CD4-positive, alpha-beta T cell treated with Interleukin-15 for 4 hours (primary cell): ENCODE measurements at regions not wholly inside any gene's neighbourhood (a gene's known extent, or its start where the extent isn't known, plus 50 kb on each side); places are given as distances from the start of the nearest gene placed in this dataset.
"Not testable (repeated sequence)": the region's sequence is repeated elsewhere in the genome, so short reads cannot be mapped to it uniquely, and the experiment has no call there.

ENCODE experiments used
- DNase-seq: peaks from one replicate; pipeline ENCODE4 v3.0.0-alpha.2; 2020; ENCODE audit warnings: low spot score

- DNase-seq: no peak
Measured at GRCh38 chr2:240254337-240255164, 114.1 kb upstream of the OTOS start.

DNA sequence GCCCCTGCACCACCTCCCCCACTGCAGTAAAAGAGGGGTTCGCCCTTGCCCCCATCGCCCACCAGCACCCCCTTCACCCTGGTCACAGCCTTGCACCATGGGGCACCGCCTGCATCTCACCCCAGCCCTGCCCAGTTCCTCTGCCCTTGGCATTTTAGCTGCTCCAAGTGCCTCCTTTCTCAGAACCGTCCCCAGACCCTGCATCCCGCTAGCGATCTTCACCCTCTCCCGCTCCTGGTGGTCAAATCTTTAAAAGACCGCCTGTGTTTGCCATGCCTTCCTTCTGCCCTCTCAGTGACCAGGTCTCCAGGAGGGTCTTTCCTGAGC is 114.7 kb upstream of the OTOS start:
- DNase-seq: no peak

- no peak for DNase-seq
Measured at GRCh38 chr2:240255811-240256703, 115.6 kb upstream of the OTOS start.

GRCh38 chr2:240256704-240257637 is 116.5 kb upstream of the OTOS start:
- no peak for DNase-seq

DNA sequence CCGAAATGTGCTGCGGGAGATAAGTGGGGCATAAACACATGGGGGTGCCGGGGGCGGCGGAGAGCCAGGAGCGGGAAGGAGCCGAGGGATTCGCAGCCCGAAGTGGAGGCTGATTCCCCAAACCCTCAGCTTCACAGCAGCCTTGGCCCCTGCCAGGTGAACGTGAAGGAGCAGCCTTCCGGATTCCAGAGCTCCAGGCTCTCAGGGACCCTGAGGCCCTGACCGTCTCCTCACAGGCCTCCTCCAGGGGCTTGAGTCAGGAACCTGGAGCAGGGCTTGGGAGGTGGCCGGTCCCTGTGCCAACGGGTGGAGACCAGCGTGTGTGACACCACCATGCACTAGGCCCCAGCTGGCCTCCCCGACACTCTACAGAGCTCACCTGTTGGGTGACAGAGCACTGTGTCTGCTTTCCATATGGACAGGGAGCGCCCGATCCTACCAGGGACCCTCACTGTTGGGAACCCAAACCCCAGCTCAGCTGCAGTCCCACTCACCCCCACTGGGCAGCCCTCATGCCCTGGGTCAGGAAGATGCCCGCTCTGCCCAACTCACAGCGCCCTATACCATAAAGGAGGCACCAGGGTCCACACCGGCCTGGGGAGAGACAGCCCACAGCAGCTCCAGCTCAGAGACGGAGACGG is 117.6 kb upstream of the OTOS start:
- DNase-seq: no peak

- no peak for DNase-seq
Measured at GRCh38 chr2:240258685-240259084, 118.2 kb upstream of the OTOS start.

- DNase-seq: no peak
Measured at GRCh38 chr2:240259201-240259923, 118.9 kb upstream of the OTOS start.

DNA sequence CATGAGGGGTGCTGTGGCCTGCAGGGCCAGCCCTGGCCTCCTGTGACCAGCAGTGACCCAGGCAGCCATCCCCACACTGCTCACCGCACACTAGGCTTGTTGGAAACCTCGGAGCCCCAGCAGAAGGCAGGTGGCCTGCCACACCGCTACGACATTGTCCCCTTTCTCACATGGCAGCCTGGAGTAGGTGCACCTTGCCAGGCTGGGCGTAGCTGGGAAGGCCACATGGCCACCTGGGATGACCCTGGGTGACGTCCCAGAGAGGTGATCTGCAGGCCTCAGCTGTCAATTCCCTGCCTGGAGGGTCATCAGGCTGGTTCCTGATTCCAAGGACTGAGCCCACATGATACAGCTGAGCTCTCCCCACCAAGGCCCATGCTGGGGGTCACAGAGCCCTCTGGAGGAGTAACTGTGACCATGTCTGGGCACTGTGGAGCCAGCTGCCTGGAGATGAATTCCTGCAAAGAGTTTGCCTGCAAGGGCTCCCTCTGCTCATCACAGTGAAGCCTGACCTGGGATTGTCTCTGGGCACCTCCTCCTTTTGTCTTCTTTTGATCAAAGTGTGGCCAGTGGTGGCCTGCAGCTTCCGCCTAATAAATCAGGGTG is 119.6 kb upstream of the OTOS start:
- DNase-seq: no peak

- DNase-seq: no peak
Measured at GRCh38 chr2:240260664-240261063, 120.2 kb upstream of the OTOS start.

DNA sequence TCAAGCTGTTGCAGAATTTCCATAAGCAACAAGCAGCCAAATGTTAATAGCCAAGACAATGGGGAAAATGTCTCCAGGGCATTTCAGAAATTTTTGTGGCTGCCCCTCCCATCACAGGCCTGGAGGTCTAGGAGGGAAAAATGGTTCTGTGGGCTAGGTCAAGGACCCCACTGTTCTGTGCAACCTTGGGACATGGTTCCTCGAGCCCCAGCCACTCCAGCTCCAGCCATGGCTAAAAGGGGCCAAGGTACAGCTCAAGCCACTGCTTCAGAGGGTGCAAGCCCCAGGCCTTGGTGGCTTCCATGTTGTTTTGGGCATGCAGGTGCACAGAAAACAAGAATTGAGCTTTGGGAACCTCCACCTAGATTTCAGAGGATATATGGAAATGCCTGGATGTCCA is 122.1 kb upstream of the OTOS start:
- not testable (repeated sequence) for DNase-seq

DNA sequence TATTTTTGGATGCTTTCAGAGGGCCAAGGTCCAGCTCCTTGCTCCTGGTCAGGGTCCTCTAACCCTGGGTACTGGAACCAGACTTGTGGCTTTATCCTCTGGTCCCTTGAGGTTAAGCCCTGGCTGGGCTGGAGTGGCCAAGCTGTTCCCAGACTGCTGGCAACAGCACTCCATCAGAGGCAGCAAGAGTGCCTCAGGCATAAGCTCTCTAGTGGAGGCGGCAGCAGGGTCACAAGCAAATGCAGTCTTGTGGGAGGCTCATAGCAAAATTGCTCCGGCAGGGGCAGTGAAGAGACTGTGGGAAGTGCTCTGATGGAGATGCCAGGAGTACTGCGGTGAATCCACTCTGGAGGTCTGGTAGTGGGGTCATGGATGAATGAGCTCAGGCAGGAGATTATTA is 128.9 kb upstream of the OTOS start:
- no peak for DNase-seq

DNA sequence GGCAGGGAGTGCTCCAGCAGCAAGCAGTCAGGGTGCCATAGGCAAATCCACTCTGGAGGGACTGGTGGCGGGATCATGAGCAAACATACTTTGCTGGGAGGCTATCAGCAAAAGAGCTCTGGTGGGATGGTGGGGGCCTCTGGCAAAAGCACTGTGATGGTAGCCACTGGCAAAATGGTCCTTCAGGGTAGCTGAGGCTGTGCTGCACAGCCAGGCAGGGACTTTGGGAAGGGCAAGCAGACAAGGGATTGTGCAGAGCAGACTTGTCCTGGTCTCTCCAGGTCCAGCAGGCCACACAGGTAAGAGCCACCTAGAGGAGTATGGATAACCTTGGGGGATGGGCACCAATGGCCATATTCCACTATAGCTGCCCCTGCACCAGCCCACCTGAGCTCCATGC is 129.4 kb upstream of the OTOS start:
- no peak for DNase-seq

- no peak for DNase-seq
Measured at GRCh38 chr2:240271716-240272341, 131.4 kb upstream of the OTOS start.

- DNase-seq: no peak
Measured at GRCh38 chr2:240275386-240275785, 134.9 kb upstream of the OTOS start.

GRCh38 chr2:240277073-240277806 is 136.8 kb upstream of the OTOS start:
- DNase-seq: no peak

GRCh38 chr2:240277807-240278522 is 137.5 kb upstream of the OTOS start:
- no peak for DNase-seq

GRCh38 chr2:240278661-240279060 is 138.2 kb upstream of the OTOS start:
- DNase-seq: no peak

DNA sequence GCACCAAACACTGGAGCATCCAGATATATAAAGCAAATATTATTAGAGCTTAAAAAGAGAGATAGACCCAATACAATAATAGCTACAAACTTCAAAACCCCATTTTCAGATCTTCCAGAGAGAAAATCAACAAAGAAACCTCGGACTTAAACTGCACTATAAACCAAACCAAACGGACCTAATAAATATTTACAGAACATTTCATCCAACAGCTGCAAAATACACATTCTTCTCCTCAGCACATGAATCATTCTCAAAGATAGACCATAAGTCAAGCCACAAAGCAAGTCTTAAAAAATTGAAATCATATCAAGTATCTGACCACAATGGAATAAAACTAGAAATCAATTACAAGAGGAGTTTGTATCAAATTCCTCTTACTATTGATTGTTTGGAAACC is 140.2 kb upstream of the OTOS start:
- no peak for DNase-seq
